Upper lobe of right lung (tissue), 1 donor: ENCODE measurements at regions not wholly inside any gene's neighbourhood (a gene's known extent, or its start where the extent isn't known, plus 50 kb on each side); places are given as distances from the start of the nearest gene placed in this dataset.

Experiments used
- ATAC-seq: fragments of 200-7000 bp; cut with Tn5 transposase; one replicate; pipeline ENCODE4 v1.9.1; 2020; ENCODE audit warnings: mild to moderate bottlenecking, moderate library complexity
- DNase-seq: peaks from one replicate; pipeline ENCODE4 v3.0.0-alpha.2; 2020
- H3K27ac ChIP-seq: fragments of 200-600 bp; one replicate; pipeline ENCODE4 v1.8.0; 2022
- H3K27me3 ChIP-seq: fragments of 200-600 bp; one replicate; pipeline ENCODE4 v1.8.0; 2022; ENCODE audit warnings: mild to moderate bottlenecking
- H3K36me3 ChIP-seq: fragments of 200-600 bp; one replicate; pipeline ENCODE4 v1.8.0; 2022
- H3K4me1 ChIP-seq: fragments of 200-600 bp; one replicate; pipeline ENCODE4 v1.8.0; 2022
- H3K4me3 ChIP-seq: fragments of 200-600 bp; one replicate; pipeline ENCODE4 v1.8.0; 2022; ENCODE audit warnings: mild to moderate bottlenecking
- H3K9me3 ChIP-seq: fragments of 200-600 bp; one replicate; pipeline ENCODE4 v1.8.0; 2022
- CTCF ChIP-seq: fragments of 200-600 bp; IDR thresholded peaks from one replicate; pipeline ENCODE4 v1.8.0; 2022; ENCODE audit warnings: antibody characterized with exemption
- intact Hi-C: fragments of 100-400 bp; cut with DNase I; formaldehyde crosslinking; loops from one replicate; pipeline ENCODE4 v1.11.0; 2022
- donor health status: DM: no; HTN: yes; CAD: no; lungs with severe emphysema.

DNA sequence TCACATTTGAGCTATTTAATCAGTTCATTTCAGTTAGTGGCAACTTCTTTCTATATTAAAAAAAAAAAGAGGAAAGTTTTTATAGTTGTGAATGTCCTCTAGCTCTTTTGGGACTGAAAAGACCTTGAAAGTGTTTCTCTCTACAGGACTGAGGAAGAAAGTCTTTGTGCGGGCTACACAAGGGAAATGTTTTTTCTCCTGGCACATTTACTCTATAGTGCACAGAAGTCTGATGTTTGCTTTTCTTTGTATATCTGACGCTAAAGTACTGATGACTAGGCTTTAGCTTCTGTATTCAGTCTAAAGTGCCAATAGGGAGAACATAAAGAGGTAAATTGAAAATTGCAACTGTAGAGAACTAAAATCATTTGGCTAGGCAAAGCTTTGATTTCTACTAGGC, 737.4 kb upstream of the LUZP2 start:
- Histone ChIP-seq H3K9me3 (no peaks in the 10 kb centered on the region), H3K4me1 (no peaks in the 10 kb centered on the region), H3K27ac (no peak overlapping the region), H3K27me3 (no peaks in the 10 kb centered on the region), H3K36me3 (no peaks in the 10 kb centered on the region), H3K4me3 (no peak overlapping the region)
- no peak for ATAC-seq
- intact Hi-C loops, result no loop called here
- DNase-seq, result no peak
- no peak for TF ChIP-seq CTCF

- no peak for DNase-seq
- no peaks in the 10 kb centered on the region for H3K36me3 ChIP-seq
- TF ChIP-seq CTCF, result no peak
- no peak overlapping the region for H3K4me3 ChIP-seq
- intact Hi-C loops, result no loop called here
- ATAC-seq, result no peak
- H3K9me3 ChIP-seq, result no peaks in the 10 kb centered on the region
- no peak overlapping the region for H3K27ac ChIP-seq
- no peaks in the 10 kb centered on the region for H3K27me3 ChIP-seq
- H3K4me1 ChIP-seq, result no peaks in the 10 kb centered on the region
These were observed 732.6 kb upstream of the LUZP2 start for GRCh38 chr11:23764286-23764685.

GRCh38 chr11:23765682-23766252, 731.1 kb upstream of the LUZP2 start:
- intact Hi-C loops, result no loop called here
- Histone ChIP-seq H3K27ac (no peak overlapping the region), H3K9me3 (no peaks in the 10 kb centered on the region), H3K4me3 (no peak overlapping the region), H3K27me3 (no peaks in the 10 kb centered on the region), H3K4me1 (no peaks in the 10 kb centered on the region), H3K36me3 (no peaks in the 10 kb centered on the region)
- no peak for TF ChIP-seq CTCF
- ATAC-seq (no peak), DNase-seq (no peak)

DNA sequence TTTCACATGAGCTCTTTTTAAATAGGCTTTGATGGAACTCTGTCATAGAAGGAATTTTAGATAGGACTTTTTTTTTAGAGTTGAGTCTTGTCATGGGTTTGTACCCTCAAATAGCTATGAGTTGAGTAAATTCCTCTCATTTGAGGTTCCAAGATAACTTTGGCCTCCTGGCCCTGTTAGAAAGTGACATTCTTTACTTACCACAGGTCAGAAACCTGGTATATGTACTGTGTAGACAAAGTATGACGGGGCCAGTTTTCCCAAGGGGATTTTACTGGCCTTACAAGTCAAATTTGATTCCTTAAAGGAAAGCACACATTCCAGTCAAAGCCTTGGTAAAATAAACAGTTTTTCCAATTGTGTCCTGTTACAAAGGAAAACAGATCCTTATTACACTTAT, 729.3 kb upstream of the LUZP2 start:
- H3K4me1 ChIP-seq, result no peaks in the 10 kb centered on the region
- H3K4me3 ChIP-seq, result no peak overlapping the region
- no peak overlapping the region for H3K27ac ChIP-seq
- DNase-seq (no peak), ATAC-seq (no peak)
- intact Hi-C loops, result no loop called here
- no peak for TF ChIP-seq CTCF
- H3K9me3 ChIP-seq, result no peaks in the 10 kb centered on the region
- H3K36me3 ChIP-seq, result no peaks in the 10 kb centered on the region
- no peaks in the 10 kb centered on the region for H3K27me3 ChIP-seq

- H3K9me3 ChIP-seq, result no peaks in the 10 kb centered on the region
- no peaks in the 10 kb centered on the region for H3K27me3 ChIP-seq
- H3K4me3 ChIP-seq, result no peak overlapping the region
- intact Hi-C loops, result no loop called here
- no peak for DNase-seq
- no peaks in the 10 kb centered on the region for H3K4me1 ChIP-seq
- no peaks in the 10 kb centered on the region for H3K36me3 ChIP-seq
- H3K27ac ChIP-seq, result no peak overlapping the region
- ATAC-seq, result no peak
- TF ChIP-seq CTCF, result no peak
These were observed 727.6 kb upstream of the LUZP2 start for GRCh38 chr11:23769214-23769613.

DNA sequence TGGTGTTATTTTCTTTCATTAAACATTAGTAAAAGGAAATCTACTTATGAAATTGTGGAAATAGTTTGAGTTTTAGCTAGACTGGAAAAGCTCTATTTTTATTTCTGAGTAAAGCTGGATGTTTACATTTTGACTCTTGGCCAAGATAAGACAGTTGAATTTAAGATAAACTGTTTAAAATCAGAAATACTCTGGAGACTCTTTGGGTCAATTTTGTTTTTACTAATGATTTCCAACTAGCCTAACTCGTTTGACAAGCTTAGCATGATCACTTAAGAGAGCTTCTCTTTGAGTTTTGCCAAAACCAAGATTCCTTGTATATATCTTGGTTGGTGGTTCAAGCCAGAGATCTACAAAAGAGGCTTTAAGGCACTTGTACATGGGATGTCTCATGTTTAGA, 724.8 kb upstream of the LUZP2 start:
- ATAC-seq, result no peak
- no peak overlapping the region for H3K4me3 ChIP-seq
- TF ChIP-seq CTCF, result no peak
- no peaks in the 10 kb centered on the region for H3K36me3 ChIP-seq
- no peak for DNase-seq
- H3K9me3 ChIP-seq, result no peaks in the 10 kb centered on the region
- no peak overlapping the region for H3K27ac ChIP-seq
- intact Hi-C loops, result no loop called here
- no peaks in the 10 kb centered on the region for H3K27me3 ChIP-seq
- no peaks in the 10 kb centered on the region for H3K4me1 ChIP-seq
